ENCODE measurements at regions not wholly inside any gene's neighbourhood (a gene's known extent, or its start where the extent isn't known, plus 50 kb on each side); places are given as distances from the start of the nearest gene placed in this dataset.
"Not testable (repeated sequence)": the region's sequence is repeated elsewhere in the genome, so short reads cannot be mapped to it uniquely, and the experiment has no call there.

GRCh38 chr14:105699706-105700105 is 173.3 kb downstream of the TMEM121 start:
- not testable (repeated sequence) for ATAC-seq (ENCODE audit: insufficient number of reproducible peaks, low FRiP score, low read depth); DNase-seq (ENCODE audit: low spot score); H3K36me3 ChIP-seq; H3K27ac ChIP-seq; H3K4me1 ChIP-seq (ENCODE audit: control insufficient read depth in 1 of 2, low read depth in 2 of 2); H3K27me3 ChIP-seq (replicated peaks; ENCODE audit: insufficient read depth); H3K9me3 ChIP-seq; H3K4me3 ChIP-seq

- not testable (repeated sequence) for DNase-seq (ENCODE audit: low spot score); H3K27ac ChIP-seq; H3K27me3 ChIP-seq (replicated peaks; ENCODE audit: insufficient read depth); ATAC-seq (ENCODE audit: insufficient number of reproducible peaks, low FRiP score, low read depth); H3K4me1 ChIP-seq (ENCODE audit: control insufficient read depth in 1 of 2, low read depth in 2 of 2); H3K4me3 ChIP-seq; H3K36me3 ChIP-seq; H3K9me3 ChIP-seq
Measured at GRCh38 chr14:105700146-105700545, 173.8 kb downstream of the TMEM121 start.

GRCh38 chr14:105700622-105701288 is 174.4 kb downstream of the TMEM121 start:
- Histone ChIP-seq H3K27me3 (replicated peaks; ENCODE audit: insufficient read depth) (no peaks in the 10 kb centered on the region), H3K4me1 (ENCODE audit: control insufficient read depth in 1 of 2, low read depth in 2 of 2) (no peaks in the 10 kb centered on the region), H3K9me3 (no peaks in the 10 kb centered on the region), H3K4me3 (no peak overlapping the region), H3K36me3 (no peaks in the 10 kb centered on the region), H3K27ac (no peak overlapping the region)
- TF ChIP-seq CTCF (IDR thresholded peaks at IDR 0.05), result no peak
- ATAC-seq (ENCODE audit: insufficient number of reproducible peaks, low FRiP score, low read depth), result no peak
- DNase-seq (ENCODE audit: low spot score), result no peak

- H3K27me3 ChIP-seq (replicated peaks; ENCODE audit: insufficient read depth), result no peaks in the 10 kb centered on the region
- ATAC-seq (ENCODE audit: insufficient number of reproducible peaks, low FRiP score, low read depth) (no peak), DNase-seq (ENCODE audit: low spot score) (no peak)
- no peaks in the 10 kb centered on the region for H3K9me3 ChIP-seq
- H3K4me3 ChIP-seq, result no peak overlapping the region
- H3K36me3 ChIP-seq, result no peaks in the 10 kb centered on the region
- H3K4me1 ChIP-seq (ENCODE audit: control insufficient read depth in 1 of 2, low read depth in 2 of 2), result no peaks in the 10 kb centered on the region
- H3K27ac ChIP-seq, result no peak overlapping the region
- TF ChIP-seq CTCF (IDR thresholded peaks at IDR 0.05), result no peak
Measured at GRCh38 chr14:105701456-105702274, 175.3 kb downstream of the TMEM121 start.

DNA sequence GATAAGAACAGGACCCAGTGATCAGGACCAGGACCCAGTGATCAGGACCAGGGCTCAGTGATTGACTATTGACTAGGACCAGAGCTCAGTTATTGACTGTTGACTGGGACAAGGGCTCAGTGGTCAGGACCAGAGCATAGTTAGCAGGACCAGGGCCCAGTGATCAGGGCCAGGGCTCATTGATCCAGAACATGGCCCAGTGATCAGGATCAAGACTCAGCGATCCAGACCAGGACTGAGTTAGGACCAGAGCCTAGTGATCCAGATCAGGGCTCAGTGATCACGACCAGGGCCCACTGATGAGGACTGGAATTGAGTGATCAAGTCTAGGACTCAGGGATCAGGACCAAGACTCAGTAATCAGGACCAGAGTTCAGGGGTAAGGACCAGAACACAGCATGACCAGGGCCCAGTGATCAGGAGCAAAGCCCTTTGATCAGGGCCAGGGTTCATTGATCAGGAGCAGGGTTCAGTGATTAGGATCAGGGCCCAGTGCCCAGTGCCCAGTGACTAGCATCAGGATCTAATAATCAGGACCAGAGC is 176.0 kb downstream of the TMEM121 start:
- ATAC-seq (ENCODE audit: insufficient number of reproducible peaks, low FRiP score, low read depth) (no peak), DNase-seq (ENCODE audit: low spot score) (no peak)
- Histone ChIP-seq H3K27ac (no peak overlapping the region), H3K27me3 (replicated peaks; ENCODE audit: insufficient read depth) (no peaks in the 10 kb centered on the region), H3K36me3 (no peaks in the 10 kb centered on the region), H3K9me3 (no peaks in the 10 kb centered on the region), H3K4me3 (no peak overlapping the region), H3K4me1 (ENCODE audit: control insufficient read depth in 1 of 2, low read depth in 2 of 2) (no peaks in the 10 kb centered on the region)
- TF ChIP-seq CTCF (IDR thresholded peaks at IDR 0.05), result no peak

- H3K4me3 ChIP-seq; DNase-seq (ENCODE audit: low spot score); H3K27ac ChIP-seq; H3K36me3 ChIP-seq; H3K9me3 ChIP-seq; H3K27me3 ChIP-seq (replicated peaks; ENCODE audit: insufficient read depth); H3K4me1 ChIP-seq (ENCODE audit: control insufficient read depth in 1 of 2, low read depth in 2 of 2); ATAC-seq (ENCODE audit: insufficient number of reproducible peaks, low FRiP score, low read depth): not testable (repeated sequence)
Measured at GRCh38 chr14:105703044-105703665, 176.8 kb downstream of the TMEM121 start.

- H3K9me3 ChIP-seq; H3K36me3 ChIP-seq; ATAC-seq (ENCODE audit: insufficient number of reproducible peaks, low FRiP score, low read depth); H3K27ac ChIP-seq; H3K27me3 ChIP-seq (replicated peaks; ENCODE audit: insufficient read depth); H3K4me3 ChIP-seq; H3K4me1 ChIP-seq (ENCODE audit: control insufficient read depth in 1 of 2, low read depth in 2 of 2); DNase-seq (ENCODE audit: low spot score): not testable (repeated sequence)
Measured at GRCh38 chr14:105704091-105704490, 177.7 kb downstream of the TMEM121 start.

GRCh38 chr14:105704492-105704891 is 178.1 kb downstream of the TMEM121 start:
- DNase-seq (ENCODE audit: low spot score); H3K4me1 ChIP-seq (ENCODE audit: control insufficient read depth in 1 of 2, low read depth in 2 of 2); H3K4me3 ChIP-seq; H3K36me3 ChIP-seq; H3K27ac ChIP-seq; H3K27me3 ChIP-seq (replicated peaks; ENCODE audit: insufficient read depth); ATAC-seq (ENCODE audit: insufficient number of reproducible peaks, low FRiP score, low read depth); H3K9me3 ChIP-seq: not testable (repeated sequence)

- not testable (repeated sequence) for H3K9me3 ChIP-seq; H3K4me3 ChIP-seq; ATAC-seq (ENCODE audit: insufficient number of reproducible peaks, low FRiP score, low read depth); H3K27ac ChIP-seq; H3K36me3 ChIP-seq; H3K4me1 ChIP-seq (ENCODE audit: control insufficient read depth in 1 of 2, low read depth in 2 of 2); H3K27me3 ChIP-seq (replicated peaks; ENCODE audit: insufficient read depth); DNase-seq (ENCODE audit: low spot score)
Measured at GRCh38 chr14:105705512-105705861, 179.1 kb downstream of the TMEM121 start.
